ENCODE measurements at regions not wholly inside any gene's neighbourhood (a gene's known extent, or its start where the extent isn't known, plus 50 kb on each side); places are given as distances from the start of the nearest gene placed in this dataset.

GRCh38 chr18:75837316-75837715 lies 409.8 kb upstream of the SMIM21 start:
- no peak for DNase-seq

GRCh38 chr18:75836516-75836915 lies 409.0 kb upstream of the SMIM21 start:
- no peak for DNase-seq

- DNase-seq: no peak
Measured at GRCh38 chr18:75831960-75832359, 404.5 kb upstream of the SMIM21 start.

- no peak for DNase-seq
Measured at GRCh38 chr18:75830828-75831227, 403.3 kb upstream of the SMIM21 start.

GRCh38 chr18:75829091-75829490 lies 401.6 kb upstream of the SMIM21 start:
- DNase-seq: no peak

GRCh38 chr18:75828379-75828778 lies 400.9 kb upstream of the SMIM21 start:
- DNase-seq: no peak

- no peak for DNase-seq
Measured at GRCh38 chr18:75827751-75828287, 400.3 kb upstream of the SMIM21 start.

- no peak for DNase-seq
Measured at GRCh38 chr18:75824661-75825060, 397.2 kb upstream of the SMIM21 start.

- DNase-seq: no peak
Measured at GRCh38 chr18:75823471-75823870, 396.0 kb upstream of the SMIM21 start.

GRCh38 chr18:75818383-75818782 lies 390.9 kb upstream of the SMIM21 start:
- no peak for DNase-seq

GRCh38 chr18:75815767-75816166 lies 388.3 kb upstream of the SMIM21 start:
- no peak for DNase-seq

- no peak for DNase-seq
Measured at GRCh38 chr18:75812761-75813160, 385.3 kb upstream of the SMIM21 start.

- DNase-seq: no peak
Measured at GRCh38 chr18:75810961-75811551, 383.6 kb upstream of the SMIM21 start.

GRCh38 chr18:75810516-75810915 lies 383.0 kb upstream of the SMIM21 start:
- no peak for DNase-seq

- no peak for DNase-seq
Measured at GRCh38 chr18:75809926-75810255, 382.4 kb upstream of the SMIM21 start.

- DNase-seq: no peak
Measured at GRCh38 chr18:75809151-75809925, 381.8 kb upstream of the SMIM21 start.

GRCh38 chr18:75805265-75805664 lies 377.8 kb upstream of the SMIM21 start:
- DNase-seq: no peak

GRCh38 chr18:75802681-75803080 lies 375.2 kb upstream of the SMIM21 start:
- DNase-seq: no peak

GRCh38 chr18:75801178-75801577 lies 373.7 kb upstream of the SMIM21 start:
- DNase-seq: no peak

- no peak for DNase-seq
Measured at GRCh38 chr18:75800331-75800648, 372.8 kb upstream of the SMIM21 start.

- no peak for DNase-seq
Measured at GRCh38 chr18:75799449-75800330, 372.2 kb upstream of the SMIM21 start.

- no peak for DNase-seq
Measured at GRCh38 chr18:75797046-75797445, 369.5 kb upstream of the SMIM21 start.

- DNase-seq: no peak
Measured at GRCh38 chr18:75790796-75791195, 363.3 kb upstream of the SMIM21 start.

GRCh38 chr18:75790111-75790510 lies 362.6 kb upstream of the SMIM21 start:
- DNase-seq: no peak

Data from CD4-positive, alpha-beta T cell treated with Interferon gamma for 1 hour (primary cell).